Caco-2 (cell line): ENCODE measurements at regions not wholly inside any gene's neighbourhood (a gene's known extent, or its start where the extent isn't known, plus 50 kb on each side); places are given as distances from the start of the nearest gene placed in this dataset.

Source experiments
- BruUV-seq: library from RNA; stranded (reverse); fragments of 400-500 nt; replicated peaks from 2 replicates; lab custom pipeline; 2021; lab: Mats Ljungman, UMichigan
- CTCF ChIA-PET: fragments of 300-600 bp; sonication (Branson Sonifier 250); formaldehyde crosslinking; loops from one replicate; lab custom pipeline; 2022; ENCODE audit warnings: antibody characterized with exemption; lab: Charles Lee
- POLR2A ChIA-PET: fragments of 300-600 bp; sonication (Branson Sonifier 250); formaldehyde crosslinking; loops from one replicate; lab custom pipeline; 2022; ENCODE audit warnings: antibody characterized with exemption; lab: Charles Lee
- DNase-seq, 2 experiments: peaks; one replicate each; pipeline versions ENCODE4 v3.0.0 to v3.0.0-alpha.2; 2020 to 2022
- H3K27me3 ChIP-seq: replicated peaks from 2 replicates; pipeline ENCODE4 v1.6.0; 2011; ENCODE audit warnings: low read length; ENCODE audit not compliant: control insufficient read depth, insufficient read depth
- H3K36me3 ChIP-seq: 2 replicates; pipeline ENCODE4 v1.5.1; 2011; ENCODE audit warnings: low read length; ENCODE audit not compliant: control insufficient read depth, insufficient read depth
- H3K4me1 ChIP-seq: fragments of 250-450 bp; sonication (Bioruptor Pico); 2 replicates; pipeline ENCODE4 v1.5.1; 2020; ENCODE audit warnings: mild to moderate bottlenecking
- H3K4me3 ChIP-seq: 2 replicates; pipeline ENCODE4 v1.5.1; 2011; ENCODE audit warnings: low read depth, mild to moderate bottlenecking, control low read depth, low read length
- H3K9me3 ChIP-seq: fragments of 250-450 bp; sonication (Bioruptor Pico); 2 replicates; pipeline ENCODE4 v1.5.1; 2020; ENCODE audit warnings: mild to moderate bottlenecking, moderate library complexity
- H3K27ac Mint-ChIP-seq: one replicate; pipeline ENCODE4 v1.8.0; 2022; ENCODE audit warnings: mixed read lengths; ENCODE audit not compliant: unreplicated experiment
- H3K27me3 Mint-ChIP-seq: one replicate; pipeline ENCODE4 v1.8.0; 2022; ENCODE audit warnings: mixed read lengths; ENCODE audit not compliant: insufficient read depth, unreplicated experiment
- H3K36me3 Mint-ChIP-seq: one replicate; pipeline ENCODE4 v1.8.0; 2022; ENCODE audit warnings: mild to moderate bottlenecking, mixed read lengths; ENCODE audit not compliant: insufficient read depth, unreplicated experiment
- H3K4me1 Mint-ChIP-seq: one replicate; pipeline ENCODE4 v1.8.0; 2022; ENCODE audit warnings: low read depth, mixed read lengths; ENCODE audit not compliant: unreplicated experiment
- H3K4me3 Mint-ChIP-seq: one replicate; pipeline ENCODE4 v1.8.0; 2022; ENCODE audit warnings: mild to moderate bottlenecking, moderate library complexity, mixed read lengths; ENCODE audit not compliant: unreplicated experiment
- H3K9me3 Mint-ChIP-seq: one replicate; pipeline ENCODE4 v1.8.0; 2022; ENCODE audit warnings: mixed read lengths; ENCODE audit not compliant: unreplicated experiment
- CTCF ChIP-seq, 2 experiments: fragments of 200-600 bp in 1 of 2; IDR thresholded peaks; 1 replicate in 1 of 2; 2 replicates in 1 of 2; pipeline versions ENCODE4 v1.5.1 to v1.8.0; 2011 to 2022; ENCODE audit warnings: antibody characterized with exemption in 1 of 2, control low read depth in 1 of 2, inconsistent platforms in 1 of 2, low read depth in 1 of 2, low read length in 1 of 2, mild to moderate bottlenecking in 1 of 2, moderate library complexity in 1 of 2; ENCODE audit not compliant: insufficient read depth in 1 of 2, severe bottlenecking in 1 of 2, unreplicated experiment in 1 of 2
- intact Hi-C: fragments of 100-400 bp; cut with micrococcal nuclease; formaldehyde crosslinking; loops from one replicate; pipeline ENCODE4 v1.10.0; 2022; ENCODE audit not compliant: unreplicated experiment

GRCh38 chr17:55588446-55589242 is 77.4 kb upstream of the SMIM36 start:
- Histone ChIP-seq H3K36me3 (no peaks in the 10 kb centered on the region), H3K4me3 (no peak overlapping the region), H3K4me1 (no peaks in the 10 kb centered on the region), H3K27me3 (no peaks in the 10 kb centered on the region), H3K9me3 (no peaks in the 10 kb centered on the region)
- no peak for DNase-seq
- BruUV-seq = no TSS peak
- Mint-ChIP-seq H3K27me3 (peaks cover 6% of the 10 kb centered on the region), H3K36me3 (no peaks in the 10 kb centered on the region), H3K4me1 (no peaks in the 10 kb centered on the region), H3K9me3 (no peaks in the 10 kb centered on the region), H3K27ac (no peak overlapping the region), H3K4me3 (no peak overlapping the region)
- CTCF ChIA-PET = interaction anchor here (0.6 kb wide), 1 partner anchor 182 kb away, joined by 3 read pairs; no protein-coding TSS in a partner anchor
- TF ChIP-seq CTCF (IDR thresholded peaks at IDR 0.05; ENCODE audit: insufficient read depth in 1 of 2, low read depth in 1 of 2, low read length in 1 of 2, severe bottlenecking in 1 of 2, unreplicated experiment in 1 of 2) = no peak
- intact Hi-C loops = no loop called here
- POLR2A ChIA-PET = no interaction called here

DNA sequence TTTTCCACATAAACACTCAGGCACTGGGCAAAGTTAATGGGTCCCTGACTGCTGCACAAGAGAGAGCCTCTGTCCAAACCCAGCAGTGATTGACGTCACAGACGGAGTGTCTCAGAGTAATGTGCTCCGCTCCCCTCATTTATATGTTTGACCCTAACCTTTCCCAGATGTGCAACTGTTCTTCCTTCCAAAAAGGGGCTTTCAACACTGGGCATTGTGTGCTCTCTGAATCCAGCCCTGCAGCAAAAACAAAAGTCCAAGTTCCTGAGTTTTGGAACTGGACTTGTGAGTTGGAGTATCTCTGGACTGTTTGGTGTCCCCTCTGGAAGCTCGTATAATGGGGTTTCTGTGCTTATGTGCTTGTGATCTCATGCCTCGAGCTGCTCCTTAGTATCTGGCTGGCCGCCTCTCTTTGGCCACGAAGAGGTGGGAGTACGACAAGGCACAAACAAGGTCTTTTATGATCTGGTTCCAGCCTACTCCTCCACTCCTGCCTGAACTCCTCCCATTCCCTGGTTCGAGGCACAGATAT is 76.4 kb upstream of the SMIM36 start:
- no peak for DNase-seq
- ChIA-PET CTCF (no interaction called here), POLR2A (no interaction called here)
- TF ChIP-seq CTCF (IDR thresholded peaks at IDR 0.05; ENCODE audit: insufficient read depth in 1 of 2, low read depth in 1 of 2, low read length in 1 of 2, severe bottlenecking in 1 of 2, unreplicated experiment in 1 of 2) = no peak
- H3K4me3 Mint-ChIP-seq = no peak overlapping the region
- H3K9me3 Mint-ChIP-seq = no peaks in the 10 kb centered on the region
- Histone ChIP-seq H3K27me3 (no peaks in the 10 kb centered on the region), H3K4me1 (no peaks in the 10 kb centered on the region), H3K9me3 (no peaks in the 10 kb centered on the region), H3K4me3 (no peak overlapping the region), H3K36me3 (no peaks in the 10 kb centered on the region)
- peaks cover 11% of the 10 kb centered on the region for H3K27me3 Mint-ChIP-seq
- H3K4me1 Mint-ChIP-seq = no peaks in the 10 kb centered on the region
- no peak overlapping the region for H3K27ac Mint-ChIP-seq
- no TSS peak for BruUV-seq
- no peaks in the 10 kb centered on the region for H3K36me3 Mint-ChIP-seq
- intact Hi-C loops = no loop called here

- Mint-ChIP-seq H3K4me1 (no peaks in the 10 kb centered on the region), H3K27ac (no peak overlapping the region), H3K36me3 (no peaks in the 10 kb centered on the region), H3K4me3 (no peak overlapping the region), H3K9me3 (no peaks in the 10 kb centered on the region), H3K27me3 (peaks cover 13% of the 10 kb centered on the region)
- H3K27me3 ChIP-seq = no peaks in the 10 kb centered on the region
- no peaks in the 10 kb centered on the region for H3K36me3 ChIP-seq
- ChIA-PET CTCF (no interaction called here), POLR2A (no interaction called here)
- no peaks in the 10 kb centered on the region for H3K4me1 ChIP-seq
- H3K4me3 ChIP-seq = no peak overlapping the region
- H3K9me3 ChIP-seq = no peaks in the 10 kb centered on the region
- no peak for TF ChIP-seq CTCF (IDR thresholded peaks at IDR 0.05; ENCODE audit: insufficient read depth in 1 of 2, low read depth in 1 of 2, low read length in 1 of 2, severe bottlenecking in 1 of 2, unreplicated experiment in 1 of 2)
- intact Hi-C loops = loop anchor here (1.0 kb wide), 1 partner anchor 58 kb away; no protein-coding TSS in a partner anchor
- no peak for DNase-seq
- BruUV-seq = no TSS peak
Observed at GRCh38 chr17:55585629-55586028, 74.4 kb upstream of the SMIM36 start.
